H1 (cell line): ENCODE measurements at regions not wholly inside any gene's neighbourhood (a gene's known extent, or its start where the extent isn't known, plus 50 kb on each side); places are given as distances from the start of the nearest gene placed in this dataset.

ENCODE experiments used
- CEBPB ChIP-seq: IDR thresholded peaks from 2 replicates; pipeline ENCODE4 v1.6.1; 2012; ENCODE audit warnings: low read depth, low read length
- RXRA ChIP-seq: IDR thresholded peaks from 2 replicates; pipeline ENCODE4 v1.6.1; 2011; ENCODE audit warnings: low read depth, mild to moderate bottlenecking, low read length, moderate library complexity; ENCODE audit not compliant: insufficient read depth
- SRF ChIP-seq: IDR thresholded peaks from 2 replicates; pipeline ENCODE4 v1.6.1; 2011; ENCODE audit warnings: mild to moderate bottlenecking, low read depth, low read length, moderate library complexity
- TF ChIP-seq, protein P1 (sequence below): fragments of 300-600 bp; sonication (generic); IDR thresholded peaks from 2 replicates; pipeline ENCODE4 v1.7.1; 2012; ENCODE audit warnings: low read length, moderate library complexity, mild to moderate bottlenecking, inconsistent platforms; ENCODE audit not compliant: insufficient replicate concordance

DNA sequence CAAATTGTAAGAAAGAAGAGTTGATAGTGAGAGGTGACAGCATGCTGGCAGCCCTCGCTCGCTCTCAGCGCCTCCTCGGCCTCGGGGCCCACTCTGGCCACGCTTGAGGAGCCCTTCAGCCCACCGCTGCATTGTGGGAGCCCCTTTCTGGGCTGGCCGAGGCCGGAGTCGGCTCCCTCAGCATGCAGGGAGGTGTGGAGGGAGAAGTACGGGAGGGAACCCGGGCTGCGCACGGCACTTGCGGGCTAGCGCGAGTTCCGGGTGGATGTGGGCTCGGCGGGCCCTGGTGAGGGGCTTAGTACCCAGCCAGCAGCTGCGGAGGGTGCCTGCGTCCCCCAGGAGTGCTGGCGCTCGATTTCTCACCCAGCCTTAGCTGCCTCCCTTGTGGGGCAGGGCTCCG is 539.7 kb upstream of the CCDC179 start (continued):
- TF ChIP-seq, protein P1, sequence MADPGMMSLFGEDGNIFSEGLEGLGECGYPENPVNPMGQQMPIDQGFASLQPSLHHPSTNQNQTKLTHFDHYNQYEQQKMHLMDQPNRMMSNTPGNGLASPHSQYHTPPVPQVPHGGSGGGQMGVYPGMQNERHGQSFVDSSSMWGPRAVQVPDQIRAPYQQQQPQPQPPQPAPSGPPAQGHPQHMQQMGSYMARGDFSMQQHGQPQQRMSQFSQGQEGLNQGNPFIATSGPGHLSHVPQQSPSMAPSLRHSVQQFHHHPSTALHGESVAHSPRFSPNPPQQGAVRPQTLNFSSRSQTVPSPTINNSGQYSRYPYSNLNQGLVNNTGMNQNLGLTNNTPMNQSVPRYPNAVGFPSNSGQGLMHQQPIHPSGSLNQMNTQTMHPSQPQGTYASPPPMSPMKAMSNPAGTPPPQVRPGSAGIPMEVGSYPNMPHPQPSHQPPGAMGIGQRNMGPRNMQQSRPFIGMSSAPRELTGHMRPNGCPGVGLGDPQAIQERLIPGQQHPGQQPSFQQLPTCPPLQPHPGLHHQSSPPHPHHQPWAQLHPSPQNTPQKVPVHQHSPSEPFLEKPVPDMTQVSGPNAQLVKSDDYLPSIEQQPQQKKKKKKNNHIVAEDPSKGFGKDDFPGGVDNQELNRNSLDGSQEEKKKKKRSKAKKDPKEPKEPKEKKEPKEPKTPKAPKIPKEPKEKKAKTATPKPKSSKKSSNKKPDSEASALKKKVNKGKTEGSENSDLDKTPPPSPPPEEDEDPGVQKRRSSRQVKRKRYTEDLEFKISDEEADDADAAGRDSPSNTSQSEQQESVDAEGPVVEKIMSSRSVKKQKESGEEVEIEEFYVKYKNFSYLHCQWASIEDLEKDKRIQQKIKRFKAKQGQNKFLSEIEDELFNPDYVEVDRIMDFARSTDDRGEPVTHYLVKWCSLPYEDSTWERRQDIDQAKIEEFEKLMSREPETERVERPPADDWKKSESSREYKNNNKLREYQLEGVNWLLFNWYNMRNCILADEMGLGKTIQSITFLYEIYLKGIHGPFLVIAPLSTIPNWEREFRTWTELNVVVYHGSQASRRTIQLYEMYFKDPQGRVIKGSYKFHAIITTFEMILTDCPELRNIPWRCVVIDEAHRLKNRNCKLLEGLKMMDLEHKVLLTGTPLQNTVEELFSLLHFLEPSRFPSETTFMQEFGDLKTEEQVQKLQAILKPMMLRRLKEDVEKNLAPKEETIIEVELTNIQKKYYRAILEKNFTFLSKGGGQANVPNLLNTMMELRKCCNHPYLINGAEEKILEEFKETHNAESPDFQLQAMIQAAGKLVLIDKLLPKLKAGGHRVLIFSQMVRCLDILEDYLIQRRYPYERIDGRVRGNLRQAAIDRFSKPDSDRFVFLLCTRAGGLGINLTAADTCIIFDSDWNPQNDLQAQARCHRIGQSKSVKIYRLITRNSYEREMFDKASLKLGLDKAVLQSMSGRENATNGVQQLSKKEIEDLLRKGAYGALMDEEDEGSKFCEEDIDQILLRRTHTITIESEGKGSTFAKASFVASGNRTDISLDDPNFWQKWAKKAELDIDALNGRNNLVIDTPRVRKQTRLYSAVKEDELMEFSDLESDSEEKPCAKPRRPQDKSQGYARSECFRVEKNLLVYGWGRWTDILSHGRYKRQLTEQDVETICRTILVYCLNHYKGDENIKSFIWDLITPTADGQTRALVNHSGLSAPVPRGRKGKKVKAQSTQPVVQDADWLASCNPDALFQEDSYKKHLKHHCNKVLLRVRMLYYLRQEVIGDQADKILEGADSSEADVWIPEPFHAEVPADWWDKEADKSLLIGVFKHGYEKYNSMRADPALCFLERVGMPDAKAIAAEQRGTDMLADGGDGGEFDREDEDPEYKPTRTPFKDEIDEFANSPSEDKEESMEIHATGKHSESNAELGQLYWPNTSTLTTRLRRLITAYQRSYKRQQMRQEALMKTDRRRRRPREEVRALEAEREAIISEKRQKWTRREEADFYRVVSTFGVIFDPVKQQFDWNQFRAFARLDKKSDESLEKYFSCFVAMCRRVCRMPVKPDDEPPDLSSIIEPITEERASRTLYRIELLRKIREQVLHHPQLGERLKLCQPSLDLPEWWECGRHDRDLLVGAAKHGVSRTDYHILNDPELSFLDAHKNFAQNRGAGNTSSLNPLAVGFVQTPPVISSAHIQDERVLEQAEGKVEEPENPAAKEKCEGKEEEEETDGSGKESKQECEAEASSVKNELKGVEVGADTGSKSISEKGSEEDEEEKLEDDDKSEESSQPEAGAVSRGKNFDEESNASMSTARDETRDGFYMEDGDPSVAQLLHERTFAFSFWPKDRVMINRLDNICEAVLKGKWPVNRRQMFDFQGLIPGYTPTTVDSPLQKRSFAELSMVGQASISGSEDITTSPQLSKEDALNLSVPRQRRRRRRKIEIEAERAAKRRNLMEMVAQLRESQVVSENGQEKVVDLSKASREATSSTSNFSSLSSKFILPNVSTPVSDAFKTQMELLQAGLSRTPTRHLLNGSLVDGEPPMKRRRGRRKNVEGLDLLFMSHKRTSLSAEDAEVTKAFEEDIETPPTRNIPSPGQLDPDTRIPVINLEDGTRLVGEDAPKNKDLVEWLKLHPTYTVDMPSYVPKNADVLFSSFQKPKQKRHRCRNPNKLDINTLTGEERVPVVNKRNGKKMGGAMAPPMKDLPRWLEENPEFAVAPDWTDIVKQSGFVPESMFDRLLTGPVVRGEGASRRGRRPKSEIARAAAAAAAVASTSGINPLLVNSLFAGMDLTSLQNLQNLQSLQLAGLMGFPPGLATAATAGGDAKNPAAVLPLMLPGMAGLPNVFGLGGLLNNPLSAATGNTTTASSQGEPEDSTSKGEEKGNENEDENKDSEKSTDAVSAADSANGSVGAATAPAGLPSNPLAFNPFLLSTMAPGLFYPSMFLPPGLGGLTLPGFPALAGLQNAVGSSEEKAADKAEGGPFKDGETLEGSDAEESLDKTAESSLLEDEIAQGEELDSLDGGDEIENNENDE = no peak
- TF ChIP-seq RXRA (no peak), SRF (no peak), CEBPB (no peak)
